Ovary (tissue), 7 donors: ENCODE measurements at regions not wholly inside any gene's neighbourhood (a gene's known extent, or its start where the extent isn't known, plus 50 kb on each side); places are given as distances from the start of the nearest gene placed in this dataset.

Source experiments
- DNase-seq, 5 donors: peaks; one replicate each; pipeline ENCODE4 v3.0.0-alpha.2; 2019 to 2020
- H3K27ac ChIP-seq, 2 donors: fragments of 200-600 bp; one replicate each; pipeline versions ENCODE4 v1.5.1 to v1.8.0; 2019 to 2022
- H3K27me3 ChIP-seq: fragments of 200-600 bp; one replicate; pipeline ENCODE4 v1.8.0; 2022
- H3K36me3 ChIP-seq: fragments of 200-600 bp; sonication (generic); one replicate; pipeline ENCODE4 v1.5.1; 2019
- H3K4me1 ChIP-seq: one replicate; pipeline ENCODE4 v1.8.1; 2013; ENCODE audit warnings: mild to moderate bottlenecking, moderate library complexity; ENCODE audit not compliant: insufficient read depth
- H3K4me3 ChIP-seq: fragments of 200-600 bp; sonication (generic); one replicate; pipeline ENCODE4 v1.5.1; 2017
- H3K9me3 ChIP-seq, 2 donors: fragments of 200-600 bp in 1 of 2; sonication (generic) in 1 of 2; one replicate each; pipeline versions ENCODE4 v1.5.1 to v1.8.1; 2013 to 2019; ENCODE audit warnings: mild to moderate bottlenecking in 1 of 2, moderate library complexity in 1 of 2
- CTCF ChIP-seq, 3 donors: fragments of 450-650 bp in 2 of 3; fragments of 200-600 bp in 1 of 3; IDR thresholded peaks; one replicate each; pipeline versions ENCODE4 v1.5.1 to v1.8.0; 2016 to 2022; ENCODE audit warnings: antibody characterized with exemption in 3 of 3, mild to moderate bottlenecking in 1 of 3
- EP300 ChIP-seq: sonication (generic); formaldehyde crosslinking; IDR thresholded peaks from one replicate; pipeline ENCODE4 v1.6.1; 2017; ENCODE audit warnings: antibody characterized with exemption
- POLR2A ChIP-seq: fragments of 450-650 bp; IDR thresholded peaks from one replicate; pipeline ENCODE4 v1.6.1; 2017; ENCODE audit warnings: antibody characterized with exemption, mild to moderate bottlenecking, moderate library complexity
- WGBS, 3 donors: extraction: QIAGEN DNeasy Blood & Tissue Kit in 1 of 3; methylation state at CpG; one replicate each; pipeline versions ENCODE4 v1.1.5 to v1.1.7; 2013 to 2017; 5-methylcytosine and 5-hydroxymethylcytosine counted together
- intact Hi-C, 4 donors: fragments of 100-400 bp; cut with DNase I; formaldehyde crosslinking; loops; one replicate each; pipeline versions ENCODE4 v1.11.0 to v1.15.1; 2022 to 2023
- donor health status: DM: no; HTN: no; CAD: no; lungs with moderate emphysema.
- donor health status: DM: no; HTN: no; CAD: no.
- donor health status: Bipolar disorder and iron deficiency.
- donor health status: DM: no; HTN: no; CAD: no.
- donor health status: DM: yes; HTN: yes; CAD: no.

- WGBS, 3 donors = 75 to 76% (median 75%) methylated on average over 8 of the region's 8 CpGs
- H3K4me3 ChIP-seq = no peak overlapping the region
- intact Hi-C loops = no loop called here
- no peak for DNase-seq
- H3K27me3 ChIP-seq = no peaks in the 10 kb centered on the region
- no peaks in the 10 kb centered on the region for H3K36me3 ChIP-seq
- TF ChIP-seq EP300 (no peak), CTCF (IDR thresholded peaks at IDR 0.05) (no peak), POLR2A (no peak)
- H3K27ac ChIP-seq = no peak overlapping the region
- H3K9me3 ChIP-seq = no peaks in the 10 kb centered on the region
- H3K4me1 ChIP-seq = no peaks in the 10 kb centered on the region
These were observed 108.9 kb upstream of the PLEKHG7 start for GRCh38 chr12:92593734-92594402.

- H3K4me3 ChIP-seq = no peak overlapping the region
- TF ChIP-seq POLR2A = no peak
- intact Hi-C loops = no loop called here
- H3K9me3 ChIP-seq = no peaks in the 10 kb centered on the region
- 89 to 97% (median 94%) methylated on average over 1 of the region's 1 CpG for WGBS, 3 donors
- H3K27me3 ChIP-seq = no peaks in the 10 kb centered on the region
- no peaks in the 10 kb centered on the region for H3K36me3 ChIP-seq
- no peak overlapping the region for H3K27ac ChIP-seq
- DNase-seq = no peak
- no peaks in the 10 kb centered on the region for H3K4me1 ChIP-seq
These were observed 117.6 kb upstream of the PLEKHG7 start for GRCh38 chr12:92585115-92585727.

- no peak overlapping the region for H3K27ac ChIP-seq
- TF ChIP-seq CTCF (IDR thresholded peaks at IDR 0.05) (no peak), EP300 (no peak)
- H3K4me3 ChIP-seq = no peak overlapping the region
- no peaks in the 10 kb centered on the region for H3K36me3 ChIP-seq
- no peaks in the 10 kb centered on the region for H3K4me1 ChIP-seq
- H3K27me3 ChIP-seq = no peaks in the 10 kb centered on the region
- WGBS, 3 donors = 81 to 100% (median 91%) methylated on average over 2 of the region's 2 CpGs
- DNase-seq = no peak
- H3K9me3 ChIP-seq = no peaks in the 10 kb centered on the region
- intact Hi-C loops = loop anchor here in 1 of 4 donors (1.0 kb wide), 1 partner anchor 304 kb away; no protein-coding TSS in a partner anchor
These were observed 118.9 kb upstream of the PLEKHG7 start for GRCh38 chr12:92583910-92584309.

GRCh38 chr12:92582893-92583292 is 119.9 kb upstream of the PLEKHG7 start:
- no peaks in the 10 kb centered on the region for H3K4me1 ChIP-seq
- no peak for DNase-seq
- intact Hi-C loops = loop anchor here in 1 of 4 donors (1.0 kb wide), 1 partner anchor 303 kb away; no protein-coding TSS in a partner anchor
- TF ChIP-seq CTCF (IDR thresholded peaks at IDR 0.05) = no peak
- TF ChIP-seq EP300 = no peak
- no peak for TF ChIP-seq POLR2A
- no peaks in the 10 kb centered on the region for H3K9me3 ChIP-seq
- 82 to 83% (median 82%) methylated on average over 2 of the region's 2 CpGs for WGBS, 3 donors
- no peak overlapping the region for H3K4me3 ChIP-seq
- H3K27ac ChIP-seq = no peak overlapping the region
- no peaks in the 10 kb centered on the region for H3K36me3 ChIP-seq
- no peaks in the 10 kb centered on the region for H3K27me3 ChIP-seq

GRCh38 chr12:92582475-92582874 is 120.3 kb upstream of the PLEKHG7 start:
- no peak overlapping the region for H3K27ac ChIP-seq
- H3K4me1 ChIP-seq = no peaks in the 10 kb centered on the region
- TF ChIP-seq POLR2A (no peak), EP300 (no peak), CTCF (IDR thresholded peaks at IDR 0.05) (no peak)
- intact Hi-C loops = no loop called here
- H3K4me3 ChIP-seq = no peak overlapping the region
- H3K27me3 ChIP-seq = no peaks in the 10 kb centered on the region
- H3K36me3 ChIP-seq = no peaks in the 10 kb centered on the region
- no peaks in the 10 kb centered on the region for H3K9me3 ChIP-seq
- DNase-seq = no peak
- WGBS, 3 donors = 87 to 90% (median 88%) methylated on average over 4 of the region's 4 CpGs
